Liver (tissue), 3 donors: ENCODE measurements at regions not wholly inside any gene's neighbourhood (a gene's known extent, or its start where the extent isn't known, plus 50 kb on each side); places are given as distances from the start of the nearest gene placed in this dataset.

Source experiments
- CTCF ChIP-seq: fragments of 150-350 bp; IDR thresholded peaks from 2 replicates; pipeline ENCODE4 v1.5.1; 2017; ENCODE audit warnings: improper control_type of control experiment, low read depth, low read length; ENCODE audit not compliant: missing input control
- EGR1 ChIP-seq, 2 donors: IDR thresholded peaks; 2 replicates each; pipeline ENCODE4 v1.6.1; 2016 to 2018; ENCODE audit warnings: antibody characterized with exemption in 2 of 2, low read depth in 2 of 2
- TF ChIP-seq, protein P1 (sequence below): IDR thresholded peaks from 2 replicates; pipeline ENCODE4 v1.6.1; 2016; ENCODE audit warnings: antibody characterized with exemption
- TF ChIP-seq, protein P2 (sequence below): IDR thresholded peaks from 2 replicates; pipeline ENCODE4 v1.6.1; 2016; ENCODE audit warnings: antibody characterized with exemption, mild to moderate bottlenecking
- donor health status: healthy.
- donor health status: healthy.

GRCh38 chr21:43278359-43278758 lies 109.6 kb downstream of the CRYAA start:
- TF ChIP-seq CTCF (no peak), EGR1 (IDR thresholded peaks at IDR 0.05; ENCODE audit: low read depth in 2 of 2) (no peak)
- TF ChIP-seq, protein P1, sequence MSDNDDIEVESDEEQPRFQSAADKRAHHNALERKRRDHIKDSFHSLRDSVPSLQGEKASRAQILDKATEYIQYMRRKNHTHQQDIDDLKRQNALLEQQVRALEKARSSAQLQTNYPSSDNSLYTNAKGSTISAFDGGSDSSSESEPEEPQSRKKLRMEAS: no peak
- TF ChIP-seq, protein P2, sequence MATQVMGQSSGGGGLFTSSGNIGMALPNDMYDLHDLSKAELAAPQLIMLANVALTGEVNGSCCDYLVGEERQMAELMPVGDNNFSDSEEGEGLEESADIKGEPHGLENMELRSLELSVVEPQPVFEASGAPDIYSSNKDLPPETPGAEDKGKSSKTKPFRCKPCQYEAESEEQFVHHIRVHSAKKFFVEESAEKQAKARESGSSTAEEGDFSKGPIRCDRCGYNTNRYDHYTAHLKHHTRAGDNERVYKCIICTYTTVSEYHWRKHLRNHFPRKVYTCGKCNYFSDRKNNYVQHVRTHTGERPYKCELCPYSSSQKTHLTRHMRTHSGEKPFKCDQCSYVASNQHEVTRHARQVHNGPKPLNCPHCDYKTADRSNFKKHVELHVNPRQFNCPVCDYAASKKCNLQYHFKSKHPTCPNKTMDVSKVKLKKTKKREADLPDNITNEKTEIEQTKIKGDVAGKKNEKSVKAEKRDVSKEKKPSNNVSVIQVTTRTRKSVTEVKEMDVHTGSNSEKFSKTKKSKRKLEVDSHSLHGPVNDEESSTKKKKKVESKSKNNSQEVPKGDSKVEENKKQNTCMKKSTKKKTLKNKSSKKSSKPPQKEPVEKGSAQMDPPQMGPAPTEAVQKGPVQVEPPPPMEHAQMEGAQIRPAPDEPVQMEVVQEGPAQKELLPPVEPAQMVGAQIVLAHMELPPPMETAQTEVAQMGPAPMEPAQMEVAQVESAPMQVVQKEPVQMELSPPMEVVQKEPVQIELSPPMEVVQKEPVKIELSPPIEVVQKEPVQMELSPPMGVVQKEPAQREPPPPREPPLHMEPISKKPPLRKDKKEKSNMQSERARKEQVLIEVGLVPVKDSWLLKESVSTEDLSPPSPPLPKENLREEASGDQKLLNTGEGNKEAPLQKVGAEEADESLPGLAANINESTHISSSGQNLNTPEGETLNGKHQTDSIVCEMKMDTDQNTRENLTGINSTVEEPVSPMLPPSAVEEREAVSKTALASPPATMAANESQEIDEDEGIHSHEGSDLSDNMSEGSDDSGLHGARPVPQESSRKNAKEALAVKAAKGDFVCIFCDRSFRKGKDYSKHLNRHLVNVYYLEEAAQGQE: no peak
